ENCODE measurements at regions not wholly inside any gene's neighbourhood (a gene's known extent, or its start where the extent isn't known, plus 50 kb on each side); places are given as distances from the start of the nearest gene placed in this dataset.
"Not testable (repeated sequence)": the region's sequence is repeated elsewhere in the genome, so short reads cannot be mapped to it uniquely, and the experiment has no call there.

DNA sequence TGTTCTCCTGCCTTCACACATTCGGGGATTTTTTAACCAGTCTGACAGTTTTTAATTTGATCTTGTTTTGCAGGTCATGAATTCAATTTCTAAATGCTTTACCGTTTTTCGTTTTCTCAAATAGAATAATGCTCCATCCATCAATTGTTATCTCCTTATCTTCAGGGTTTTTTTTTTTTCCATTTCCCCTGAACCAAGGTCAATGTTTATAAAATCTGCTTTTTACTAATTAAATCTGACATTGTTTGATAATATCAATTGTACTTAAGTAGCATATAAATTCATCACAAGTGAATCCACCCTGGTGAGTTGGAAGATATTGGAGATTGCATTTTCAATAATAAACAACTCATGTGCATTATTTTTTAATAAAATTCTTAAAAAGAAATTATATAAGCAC is 2004.6 kb upstream of the WWC1 start:
- DNase-seq = no peak

DNA sequence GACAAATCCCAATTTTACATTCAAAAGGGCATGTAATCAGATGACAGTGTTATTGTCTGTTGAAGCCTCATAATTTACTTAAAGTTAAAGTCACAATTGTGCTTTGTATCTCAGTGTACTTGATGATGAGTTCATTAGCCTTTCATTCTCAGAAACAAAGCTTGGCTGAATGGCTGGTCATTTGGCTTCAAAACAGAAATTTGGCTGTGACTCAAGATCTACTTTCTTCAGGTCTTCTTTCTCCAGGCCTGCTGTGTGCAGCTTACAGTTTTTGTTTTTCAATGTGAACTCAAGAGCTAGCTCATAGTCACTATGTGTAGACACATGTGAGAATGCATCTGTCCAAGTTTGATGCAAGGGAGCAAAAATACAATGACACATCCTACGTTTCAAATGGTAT is 2003.6 kb upstream of the WWC1 start:
- no peak for DNase-seq

DNA sequence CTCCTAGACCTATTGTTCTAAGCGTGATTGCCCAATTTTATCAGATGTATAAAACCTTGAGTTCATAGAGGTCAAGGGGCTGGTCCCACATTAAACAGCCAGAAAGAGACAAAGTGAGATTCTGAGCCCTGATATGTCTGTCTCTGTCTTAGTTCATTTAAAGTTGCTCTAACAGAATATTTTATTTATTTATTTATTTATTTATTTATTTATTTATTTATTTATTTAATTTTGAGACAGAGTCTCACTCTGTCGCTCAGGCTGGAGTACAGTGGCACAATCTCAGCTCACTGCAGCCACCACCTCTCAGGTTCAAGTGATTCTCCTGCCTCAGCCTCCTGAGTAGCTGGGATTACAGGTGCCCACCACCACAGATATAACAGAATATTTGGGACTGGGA is 1999.6 kb upstream of the WWC1 start:
- not testable (repeated sequence) for DNase-seq

DNA sequence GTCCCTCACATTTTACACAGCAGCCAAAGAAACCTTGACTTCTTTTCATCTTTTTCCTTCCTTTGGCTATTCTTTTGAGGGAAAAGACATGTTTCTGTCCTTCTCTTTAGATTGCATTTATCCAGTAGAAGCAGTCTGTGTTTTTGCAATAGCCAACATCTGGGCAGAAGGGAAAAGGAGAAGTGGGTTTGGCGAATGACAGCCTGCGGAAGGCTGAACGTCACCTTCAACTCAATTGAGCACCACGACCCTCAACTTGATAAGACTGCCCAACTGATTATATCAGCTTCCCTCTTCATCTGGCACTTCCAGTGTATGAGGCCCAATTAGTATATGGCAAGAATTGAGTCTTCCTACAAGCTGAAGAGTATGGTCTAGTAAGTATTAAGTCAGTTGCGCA is 1997.6 kb upstream of the WWC1 start:
- no peak for DNase-seq

DNA sequence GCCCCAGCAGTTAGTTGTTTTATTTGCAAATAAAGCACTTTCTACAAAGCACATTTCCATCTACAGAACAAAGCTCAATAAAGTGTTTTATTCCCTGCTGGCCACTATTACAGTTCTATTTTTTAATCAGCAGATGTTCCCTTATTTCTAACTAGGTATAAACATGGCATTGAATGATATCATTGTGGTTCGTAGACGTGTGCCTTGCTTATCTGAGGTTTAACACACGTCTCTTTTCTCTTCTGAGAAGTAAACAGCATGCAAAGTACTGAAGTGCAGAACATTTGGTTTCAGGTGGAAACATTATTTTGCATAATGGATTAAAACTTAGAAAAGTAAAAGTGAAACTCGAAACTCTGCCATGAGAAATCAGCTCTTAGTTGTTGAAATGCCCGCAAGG is 1989.3 kb upstream of the WWC1 start:
- DNase-seq = no peak

DNA sequence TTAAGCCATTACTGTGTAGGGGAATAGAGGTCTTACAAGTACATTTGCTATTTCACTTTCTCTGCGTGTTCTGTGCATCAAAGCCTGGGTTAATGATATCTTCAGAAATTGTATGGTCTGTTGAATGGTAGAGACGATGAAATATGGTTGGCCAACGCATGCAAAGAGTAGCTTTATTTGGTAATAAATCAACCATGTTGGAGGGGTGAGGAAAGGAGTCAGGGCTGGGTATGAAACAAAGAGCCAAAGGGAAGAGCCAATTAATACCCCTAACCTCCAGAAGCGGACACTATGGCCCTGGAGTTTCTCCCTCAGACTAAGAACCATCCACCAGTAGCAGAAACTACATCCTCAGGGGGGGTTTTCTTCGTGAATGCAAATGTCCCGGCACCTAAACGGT is 1974.0 kb upstream of the WWC1 start:
- DNase-seq = no peak

DNA sequence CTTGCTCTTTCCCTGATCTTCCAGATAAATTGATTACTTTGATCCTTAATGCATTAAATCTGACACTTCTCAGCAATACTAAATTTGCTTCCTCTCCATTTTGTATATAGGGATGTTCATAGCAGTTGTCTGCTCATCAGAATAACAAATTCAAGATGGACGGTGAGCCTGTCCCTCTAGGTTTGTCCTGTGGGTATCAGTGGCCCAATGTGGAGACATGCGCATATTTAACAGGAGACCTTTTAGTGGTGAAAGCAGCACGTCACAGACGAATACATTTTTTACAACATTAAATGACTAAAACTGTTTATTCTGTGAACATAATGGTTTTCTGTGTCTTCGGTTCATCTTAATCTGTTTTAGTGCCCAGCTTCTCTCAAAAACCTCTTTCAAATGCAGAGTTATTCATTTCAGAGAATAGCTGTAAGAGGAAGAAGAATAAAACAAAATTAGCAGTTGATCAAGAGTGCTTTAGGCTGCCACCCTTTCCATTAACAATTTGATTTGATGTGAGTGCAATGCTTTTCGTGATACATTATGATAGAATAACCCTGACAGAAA is 1970.4 kb upstream of the WWC1 start:
- DNase-seq = no peak

DNA sequence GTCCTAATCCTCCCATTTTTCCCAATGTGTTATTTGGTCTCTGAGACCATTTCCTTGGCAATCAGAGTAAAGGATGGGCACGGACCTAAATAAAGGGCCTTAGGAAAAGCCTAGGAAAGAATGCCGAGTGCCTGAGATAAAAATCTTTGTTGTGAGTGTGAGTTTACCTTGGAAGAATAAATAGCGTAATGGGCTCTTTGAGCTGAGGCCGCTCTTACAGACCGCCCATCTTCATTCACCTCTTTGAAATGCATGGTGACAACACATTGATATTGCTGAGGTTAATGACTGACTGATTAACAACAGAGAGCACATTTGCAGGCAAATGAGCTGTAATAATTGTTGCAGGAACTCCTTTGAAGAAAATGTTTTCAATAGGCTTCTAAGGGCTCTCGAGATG is 1967.1 kb upstream of the WWC1 start:
- DNase-seq = no peak

DNA sequence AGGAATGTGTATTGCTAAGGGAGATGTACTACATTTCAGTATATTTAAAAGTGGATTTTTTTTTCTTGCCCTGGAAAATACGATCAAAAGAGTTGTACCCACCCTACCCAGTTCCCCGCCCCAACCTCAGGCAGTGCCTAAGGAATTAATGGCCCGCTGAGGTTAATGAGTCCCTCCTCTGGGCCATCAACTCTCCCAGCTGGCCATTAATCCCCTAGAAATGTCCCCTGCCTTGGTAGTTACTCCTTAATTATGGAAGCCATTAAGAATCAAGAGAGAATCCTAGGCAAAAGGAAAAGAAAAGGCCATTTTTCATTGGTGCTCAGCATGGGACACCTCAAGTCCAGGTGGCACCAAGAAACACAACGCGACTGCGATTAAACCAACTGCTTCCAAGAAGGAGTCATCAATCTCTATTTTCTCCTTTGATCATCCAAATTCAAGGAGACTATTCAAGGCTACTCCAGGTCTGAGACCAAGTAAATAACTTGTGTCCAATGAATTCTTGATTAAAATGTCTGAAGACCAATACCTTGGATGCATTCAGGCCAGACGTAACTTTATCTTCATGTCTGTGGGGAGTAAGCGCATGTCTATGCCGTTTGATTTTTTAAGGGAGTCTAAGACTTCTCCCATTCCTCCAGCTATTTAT is 1962.2 kb upstream of the WWC1 start:
- DNase-seq = no peak

DNA sequence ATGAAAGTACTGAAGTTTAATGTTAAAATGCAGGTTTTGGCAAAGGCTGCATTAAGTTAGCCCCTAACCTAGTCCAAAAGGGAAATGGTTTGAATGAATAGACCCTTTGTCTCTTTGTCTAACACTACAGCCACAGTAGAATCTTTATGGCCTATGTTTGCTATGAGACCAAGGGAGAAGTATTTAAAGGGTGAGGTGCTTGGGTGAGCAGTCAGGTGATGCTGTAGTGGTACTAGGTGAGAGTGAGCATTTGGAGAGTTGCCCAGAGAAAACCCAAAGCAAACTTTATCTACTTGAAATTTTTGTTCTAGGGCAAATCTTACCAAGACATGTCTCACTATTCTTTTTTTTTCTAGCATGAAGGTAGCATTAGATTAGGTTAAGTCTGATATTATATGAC is 1961.4 kb upstream of the WWC1 start:
- no peak for DNase-seq

DNA sequence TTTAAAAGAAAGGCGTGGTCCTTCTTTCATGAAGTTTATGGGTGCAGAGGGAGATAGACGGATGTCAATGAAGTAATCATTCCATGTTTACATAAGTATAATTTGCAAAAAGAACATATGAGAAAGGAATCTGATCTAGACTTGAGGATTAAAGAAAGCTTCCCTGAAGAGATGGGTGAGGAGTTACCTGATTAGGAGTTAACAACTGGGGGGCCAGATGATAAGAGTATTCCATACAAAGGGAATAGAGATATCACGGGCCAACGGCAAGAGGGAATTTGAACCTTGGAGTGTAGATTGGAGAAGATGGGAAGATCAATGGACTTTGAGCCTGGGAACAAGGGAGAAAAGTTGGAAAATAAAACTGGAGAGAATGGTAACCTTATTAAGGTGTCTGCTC is 1959.9 kb upstream of the WWC1 start:
- DNase-seq = no peak

DNA sequence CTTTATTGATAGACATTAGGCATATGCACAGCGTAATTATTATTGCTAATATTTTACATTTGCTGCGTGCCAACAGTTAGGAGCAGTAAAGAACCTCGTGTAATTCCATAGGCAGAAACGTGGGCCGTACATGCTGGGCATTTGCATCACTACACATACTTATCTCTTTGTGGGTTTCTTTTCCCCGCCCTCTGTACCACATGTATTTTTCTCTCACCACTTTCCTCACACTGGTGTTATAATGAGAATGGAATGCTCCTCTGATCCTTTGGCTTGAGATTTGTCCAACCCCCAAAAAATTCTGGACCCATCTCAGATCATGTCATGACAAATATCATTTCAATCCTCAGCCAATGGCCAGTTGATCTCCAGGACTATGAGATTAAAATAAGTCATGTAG is 1952.6 kb upstream of the WWC1 start:
- DNase-seq = no peak

DNA sequence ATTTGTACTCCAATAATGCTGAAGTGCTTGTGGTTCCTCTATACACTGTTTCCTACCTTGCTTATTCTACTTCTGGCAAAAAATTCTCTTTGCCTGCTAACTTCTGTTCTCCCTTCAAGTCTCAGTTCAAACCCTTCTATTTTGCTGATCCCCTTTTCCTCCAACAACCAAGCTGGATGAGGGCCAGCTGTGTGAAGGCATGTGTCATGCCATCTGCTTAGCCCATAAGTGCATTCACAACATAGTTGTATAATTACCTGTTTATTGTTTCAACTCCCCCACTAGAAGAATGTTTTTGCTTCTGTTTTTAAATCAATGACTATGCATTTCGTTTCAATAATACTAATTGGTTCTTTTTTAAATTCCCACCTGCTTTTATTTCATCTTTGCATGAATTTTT is 1951.4 kb upstream of the WWC1 start:
- DNase-seq = no peak

DNA sequence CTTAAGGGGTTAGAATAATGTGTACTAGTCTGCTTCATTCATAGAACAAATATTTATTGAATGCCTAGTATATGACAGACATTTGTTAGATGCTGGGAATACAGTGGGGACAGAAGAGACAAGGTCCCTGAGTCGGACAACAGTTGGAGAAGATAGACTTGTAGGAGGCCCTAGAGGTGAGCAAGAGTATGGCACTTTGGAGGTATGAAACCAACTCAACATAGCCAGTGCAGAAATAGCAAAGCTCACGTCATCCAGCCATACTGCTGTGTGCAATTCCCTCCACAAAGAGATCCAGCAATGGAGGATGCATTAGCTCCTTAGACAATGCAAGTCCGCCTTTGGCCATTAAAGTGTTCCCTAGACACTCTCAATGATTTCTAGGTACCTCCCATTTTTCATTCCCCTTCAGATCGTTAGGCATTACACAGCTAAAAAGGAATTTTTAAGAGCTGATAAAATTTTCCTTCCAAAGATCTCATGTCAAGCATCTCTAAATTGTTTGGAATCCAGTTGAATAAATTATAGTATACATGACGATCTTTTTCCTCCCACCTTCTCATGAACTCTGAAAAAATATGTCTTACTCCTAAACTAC is 1949.6 kb upstream of the WWC1 start:
- no peak for DNase-seq

DNA sequence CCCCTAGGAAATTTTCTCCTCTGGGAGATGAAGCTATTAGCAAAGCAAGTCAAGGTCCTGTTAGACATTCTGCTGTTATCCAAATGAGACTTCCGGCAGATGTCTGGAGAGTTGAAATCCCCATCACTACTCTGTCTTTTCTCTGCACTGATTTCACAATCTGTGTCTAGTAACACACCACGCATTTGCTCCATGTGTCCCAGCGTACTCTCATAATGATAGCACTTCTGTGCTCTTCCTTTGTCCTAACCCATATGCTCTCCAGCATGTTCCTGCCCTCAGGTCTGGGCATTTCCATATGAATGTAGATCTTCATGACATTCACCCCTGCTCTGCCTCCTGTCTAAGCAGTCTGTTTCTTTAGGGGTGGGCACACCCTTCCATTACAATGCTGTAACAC is 1949.0 kb upstream of the WWC1 start:
- DNase-seq = no peak

DNA sequence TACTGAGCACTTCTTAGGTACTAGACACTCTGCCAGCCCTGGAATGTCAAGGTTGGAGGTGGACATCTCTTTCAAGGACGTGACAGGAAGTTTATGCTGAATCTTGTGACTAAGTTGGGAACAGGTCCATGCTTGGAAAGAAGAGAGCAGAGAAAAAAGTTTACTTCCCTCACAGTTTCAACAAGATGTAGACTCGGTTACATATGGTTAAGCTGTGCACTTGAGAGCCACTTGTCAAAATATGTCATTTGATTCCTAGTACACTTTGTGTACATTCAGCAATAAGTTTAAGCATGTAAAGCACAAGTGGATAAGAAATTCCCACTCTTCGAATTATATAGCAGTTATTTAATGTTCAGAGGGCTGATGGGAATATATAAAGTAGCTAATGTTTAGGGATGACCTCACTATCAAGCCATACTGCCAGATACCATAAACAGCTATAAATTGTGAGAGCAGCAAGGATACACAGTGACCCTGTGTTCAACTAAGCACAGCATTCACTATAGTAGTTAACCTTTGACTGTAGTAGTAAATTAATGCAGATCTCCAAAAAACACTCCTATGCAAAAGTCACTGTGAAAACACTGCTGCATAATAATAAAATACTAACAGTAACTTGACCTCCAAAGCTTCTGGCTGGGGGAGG is 1944.6 kb upstream of the WWC1 start:
- no peak for DNase-seq

DNA sequence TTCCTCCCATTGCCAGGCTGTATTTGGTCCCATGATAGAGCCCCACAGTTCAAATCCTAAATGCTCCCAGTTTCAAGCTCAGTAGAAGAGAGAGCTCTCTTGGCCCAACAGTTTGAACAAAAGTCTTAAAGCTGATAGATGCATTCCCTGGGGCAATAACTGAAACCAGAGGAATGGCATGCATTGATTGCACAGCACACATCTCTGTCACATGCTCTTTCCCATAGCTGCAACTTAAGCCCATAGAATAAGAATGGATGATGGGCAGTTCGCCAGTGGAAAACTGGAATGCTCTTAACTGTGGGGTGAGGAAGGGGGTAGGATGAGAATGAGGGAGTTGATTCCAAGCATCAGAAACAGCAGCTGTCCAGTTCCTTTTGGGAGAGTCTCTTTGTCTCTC is 1942.4 kb upstream of the WWC1 start:
- DNase-seq = no peak

DNA sequence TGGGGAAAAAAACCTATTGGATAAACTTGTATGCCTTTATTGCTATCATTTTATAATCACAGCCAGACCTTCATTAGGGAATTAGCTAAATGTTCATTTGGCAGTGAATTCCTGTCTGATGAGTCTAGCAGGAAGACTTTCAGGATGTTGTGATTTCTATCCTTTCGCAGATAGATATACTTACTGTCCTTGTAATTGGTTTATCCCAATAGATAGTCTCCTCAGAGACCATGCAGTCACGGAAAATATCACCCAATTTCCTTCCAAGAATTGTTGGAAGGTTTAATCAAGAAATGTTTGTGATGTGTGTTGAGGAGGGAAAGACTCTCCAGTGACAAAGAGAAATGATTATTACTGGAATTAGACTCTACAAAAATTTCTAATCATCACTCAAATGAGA is 1937.9 kb upstream of the WWC1 start:
- DNase-seq = no peak

DNA sequence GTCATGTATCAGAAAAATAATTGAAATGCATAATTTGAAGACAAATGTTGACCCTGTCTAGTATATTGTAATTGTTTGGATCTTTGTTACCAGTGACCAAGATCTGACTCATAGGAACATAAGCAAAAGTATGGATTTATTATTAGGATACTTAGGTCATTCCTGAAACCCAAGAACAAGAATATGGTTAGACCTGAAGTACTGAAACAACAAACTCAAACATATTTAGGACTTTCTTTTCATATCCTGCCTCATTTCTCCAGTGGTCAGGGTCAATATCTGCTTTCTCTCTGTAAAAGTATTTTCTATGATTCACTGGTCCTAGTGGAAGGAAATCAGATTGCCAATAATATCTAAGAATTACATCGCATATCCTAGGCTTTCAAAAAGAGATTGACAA is 1937.1 kb upstream of the WWC1 start:
- DNase-seq = no peak

DNA sequence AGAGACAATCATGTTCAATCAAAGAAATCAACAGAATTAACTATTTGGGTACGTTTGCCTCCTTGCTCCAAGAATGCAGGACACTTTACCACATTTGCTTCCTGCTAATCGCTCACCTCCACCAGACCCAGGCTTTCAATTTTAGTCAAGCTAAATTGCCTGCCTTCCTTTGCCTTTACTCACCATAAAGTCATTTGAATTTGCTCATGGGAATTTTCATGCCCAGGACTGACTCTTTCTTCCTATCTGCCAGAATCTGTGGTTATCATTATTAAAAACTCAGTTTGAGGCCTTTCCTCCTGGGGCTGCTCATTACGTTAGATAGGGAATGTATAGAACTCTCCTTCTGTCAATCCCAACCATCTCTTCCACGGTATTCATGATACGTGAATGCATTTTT is 1935.3 kb upstream of the WWC1 start:
- no peak for DNase-seq

DNA sequence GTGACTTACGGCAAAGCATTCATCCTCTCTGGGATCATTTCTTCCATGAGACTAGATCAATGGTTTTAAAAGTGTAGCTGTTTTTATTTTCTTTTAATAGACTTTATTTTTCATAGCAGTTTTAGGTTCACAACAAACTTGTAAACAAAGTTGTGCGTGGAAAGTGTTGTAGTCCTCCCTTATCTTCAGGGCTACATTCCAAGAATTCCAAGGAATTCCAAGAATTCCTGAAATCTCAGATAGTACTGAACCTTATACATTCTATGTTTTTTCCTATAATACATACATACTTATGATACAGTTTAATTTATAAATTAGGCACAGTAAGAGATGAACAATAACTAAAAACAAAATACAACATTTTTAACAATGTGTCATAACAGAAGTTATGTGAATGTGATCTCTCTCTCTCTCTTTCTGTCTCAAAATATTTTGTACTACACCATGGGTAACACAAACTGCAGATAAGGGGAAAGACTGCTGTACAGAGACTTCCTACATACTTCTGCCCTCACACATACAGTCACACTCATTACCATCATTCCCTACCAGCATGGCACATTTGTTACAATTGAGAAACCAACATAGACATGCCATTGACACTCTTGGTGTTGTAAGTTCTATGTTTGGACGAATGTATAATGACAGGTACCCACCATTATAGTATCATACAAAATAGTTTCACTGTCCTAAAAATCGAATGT is 1933.2 kb upstream of the WWC1 start:
- DNase-seq = no peak

DNA sequence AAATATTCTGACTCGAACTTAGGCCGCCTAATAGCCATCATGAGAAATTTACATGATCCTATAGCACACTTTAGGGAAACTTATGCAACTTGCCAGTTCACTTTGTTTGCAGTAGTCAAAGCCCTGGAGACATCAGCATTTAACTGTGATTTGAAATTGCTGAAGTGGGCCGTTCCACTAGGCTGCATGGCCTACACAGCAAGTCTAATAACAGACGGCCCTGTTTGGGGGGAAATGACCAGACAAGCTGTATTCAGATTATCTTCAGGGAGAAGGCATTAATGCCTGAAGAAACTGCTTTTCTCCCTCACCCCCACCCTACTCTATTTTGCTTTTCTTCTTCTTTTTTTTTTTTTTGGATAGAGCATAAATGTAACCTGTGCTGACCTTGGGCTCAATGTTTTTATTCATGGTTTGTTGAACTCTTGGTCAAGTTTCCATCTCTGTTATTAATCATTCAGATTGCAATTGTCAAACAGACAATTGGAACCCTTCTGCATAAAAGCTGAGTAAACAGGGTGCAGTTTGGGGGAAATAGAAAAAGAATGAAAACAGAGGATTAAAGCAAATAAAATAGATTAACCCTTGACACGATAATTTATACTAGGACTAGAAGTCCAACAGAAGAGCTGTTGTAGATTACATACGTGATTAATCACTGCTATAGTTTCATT is 1928.2 kb upstream of the WWC1 start:
- DNase-seq = no peak

DNA sequence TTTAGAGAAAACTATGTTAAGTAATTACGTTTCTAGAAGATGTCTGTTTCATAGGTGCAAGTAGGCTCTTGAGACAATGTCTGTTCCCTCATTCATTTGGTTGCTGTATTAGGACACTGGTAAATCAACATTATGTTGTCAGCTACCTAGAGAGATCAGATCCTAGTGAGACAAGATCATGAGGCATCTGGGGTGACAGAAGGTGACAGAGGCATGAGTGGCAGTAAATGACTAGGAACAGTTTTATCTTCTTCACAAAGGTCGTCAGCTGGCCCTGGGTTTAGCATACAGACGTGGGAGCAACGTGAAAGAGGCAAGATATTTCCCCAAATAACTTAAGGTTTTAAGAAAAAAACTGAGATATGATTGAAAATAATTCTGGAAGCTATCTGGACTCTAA is 1926.3 kb upstream of the WWC1 start:
- DNase-seq = no peak

All from T-helper 9 cell (primary cell).